Fibroblast of lung (primary cell): ENCODE measurements at regions not wholly inside any gene's neighbourhood (a gene's known extent, or its start where the extent isn't known, plus 50 kb on each side); places are given as distances from the start of the nearest gene placed in this dataset.

ENCODE experiments used
- EZH2 ChIP-seq: IDR thresholded peaks from 2 replicates; pipeline ENCODE4 v1.5.1; 2012; ENCODE audit warnings: low read length, control low read depth, mild to moderate bottlenecking; ENCODE audit errors: missing control alignments
- TF ChIP-seq, protein P1 (sequence below), 2 donors: IDR thresholded peaks in 1 of 2; conservative IDR thresholded peaks in 1 of 2; 1 replicate in 1 of 2; 2 replicates in 1 of 2; pipeline ENCODE4 v1.5.1; 2011 to 2012; ENCODE audit warnings: low read length in 2 of 2, control low read depth in 1 of 2, inconsistent platforms in 1 of 2, low read depth in 1 of 2, mild to moderate bottlenecking in 1 of 2

DNA sequence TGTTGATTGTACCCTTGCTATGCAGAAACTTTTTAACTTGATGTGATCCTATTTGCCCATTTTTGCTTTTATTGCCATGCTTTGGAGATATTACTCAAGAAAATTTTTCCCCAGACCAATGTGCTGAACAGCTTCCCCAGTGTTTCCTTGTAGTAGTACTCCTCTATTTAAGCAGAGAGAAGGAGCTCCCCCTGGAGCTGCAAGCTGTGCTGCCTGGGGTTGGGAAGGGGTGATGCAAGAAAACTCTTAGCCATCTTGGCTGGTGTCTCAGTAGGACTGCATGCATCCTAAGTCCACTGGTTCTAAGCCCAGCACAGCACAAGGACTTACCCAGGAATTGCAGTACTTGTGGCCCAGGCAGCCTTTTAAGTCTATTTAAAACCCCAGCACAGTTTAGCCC is 121.6 kb downstream of the NTMT2 start:
- TF ChIP-seq, protein P1, sequence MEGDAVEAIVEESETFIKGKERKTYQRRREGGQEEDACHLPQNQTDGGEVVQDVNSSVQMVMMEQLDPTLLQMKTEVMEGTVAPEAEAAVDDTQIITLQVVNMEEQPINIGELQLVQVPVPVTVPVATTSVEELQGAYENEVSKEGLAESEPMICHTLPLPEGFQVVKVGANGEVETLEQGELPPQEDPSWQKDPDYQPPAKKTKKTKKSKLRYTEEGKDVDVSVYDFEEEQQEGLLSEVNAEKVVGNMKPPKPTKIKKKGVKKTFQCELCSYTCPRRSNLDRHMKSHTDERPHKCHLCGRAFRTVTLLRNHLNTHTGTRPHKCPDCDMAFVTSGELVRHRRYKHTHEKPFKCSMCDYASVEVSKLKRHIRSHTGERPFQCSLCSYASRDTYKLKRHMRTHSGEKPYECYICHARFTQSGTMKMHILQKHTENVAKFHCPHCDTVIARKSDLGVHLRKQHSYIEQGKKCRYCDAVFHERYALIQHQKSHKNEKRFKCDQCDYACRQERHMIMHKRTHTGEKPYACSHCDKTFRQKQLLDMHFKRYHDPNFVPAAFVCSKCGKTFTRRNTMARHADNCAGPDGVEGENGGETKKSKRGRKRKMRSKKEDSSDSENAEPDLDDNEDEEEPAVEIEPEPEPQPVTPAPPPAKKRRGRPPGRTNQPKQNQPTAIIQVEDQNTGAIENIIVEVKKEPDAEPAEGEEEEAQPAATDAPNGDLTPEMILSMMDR (conservative IDR thresholded peaks at IDR 0.05 in 1 of 2, IDR thresholded peaks at IDR 0.05 in 1 of 2; ENCODE audit: low read depth in 1 of 2, low read length in 2 of 2), result peak in 1 of 2 donors; percentile 31
- TF ChIP-seq EZH2, result no peak
